Gastroesophageal sphincter (tissue), 3 donors: ENCODE measurements at regions not wholly inside any gene's neighbourhood (a gene's known extent, or its start where the extent isn't known, plus 50 kb on each side); places are given as distances from the start of the nearest gene placed in this dataset.

Experiments used
- CTCF ChIP-seq, 4 experiments: fragments of 200-600 bp in 2 of 4; fragments of 450-650 bp in 2 of 4; sonication (generic) in 1 of 4; IDR thresholded peaks; one replicate each; pipeline ENCODE4 v1.5.1; 2017 to 2019; ENCODE audit warnings: antibody characterized with exemption in 4 of 4, mild to moderate bottlenecking in 2 of 4, moderate library complexity in 2 of 4
- POLR2A ChIP-seq, 2 donors: fragments of 450-650 bp; IDR thresholded peaks; one replicate each; pipeline ENCODE4 v1.6.1; 2017; ENCODE audit warnings: antibody characterized with exemption in 2 of 2, mild to moderate bottlenecking in 2 of 2, moderate library complexity in 1 of 2
- POLR2AphosphoS5 ChIP-seq: sonication (generic); formaldehyde crosslinking; IDR thresholded peaks from one replicate; pipeline ENCODE4 v1.6.1; 2017; ENCODE audit warnings: antibody characterized with exemption

- no peak for TF ChIP-seq POLR2A (IDR thresholded peaks at IDR 0.05)
- TF ChIP-seq POLR2AphosphoS5 = no peak
- no peak for TF ChIP-seq CTCF (IDR thresholded peaks at IDR 0.05)
Measured at GRCh38 chr5:106749826-106750225, 920.9 kb downstream of the EFNA5 start.
